GM21423 (cell line): ENCODE measurements at regions not wholly inside any gene's neighbourhood (a gene's known extent, or its start where the extent isn't known, plus 50 kb on each side); places are given as distances from the start of the nearest gene placed in this dataset.

Experiments
- ATAC-seq: cut with Tn5 transposase; IDR thresholded peaks from one replicate; pipeline ENCODE4 v1.9.1; 2021; ENCODE audit warnings: mild to moderate bottlenecking, moderate library complexity; ENCODE audit not compliant: unreplicated experiment

DNA sequence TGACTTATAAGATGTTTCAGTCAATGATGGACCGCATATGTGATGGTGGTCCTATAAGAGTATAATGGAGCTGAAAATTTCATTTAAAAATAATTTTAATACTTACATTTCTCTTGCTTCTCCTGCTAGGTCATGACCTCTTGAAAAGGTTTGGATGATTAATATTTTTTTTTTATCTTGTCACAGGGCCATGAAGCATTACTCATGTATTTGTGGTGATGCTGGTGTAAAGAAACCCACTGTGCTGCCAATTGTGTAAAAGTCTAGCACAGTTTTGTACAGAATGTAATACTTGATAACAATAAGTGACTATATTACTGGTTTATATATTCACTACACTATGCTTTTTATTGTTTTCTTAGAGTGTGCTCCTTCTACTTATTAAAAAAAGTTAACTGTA, 124.2 kb upstream of the CELF4 start:
- no peak for ATAC-seq

DNA sequence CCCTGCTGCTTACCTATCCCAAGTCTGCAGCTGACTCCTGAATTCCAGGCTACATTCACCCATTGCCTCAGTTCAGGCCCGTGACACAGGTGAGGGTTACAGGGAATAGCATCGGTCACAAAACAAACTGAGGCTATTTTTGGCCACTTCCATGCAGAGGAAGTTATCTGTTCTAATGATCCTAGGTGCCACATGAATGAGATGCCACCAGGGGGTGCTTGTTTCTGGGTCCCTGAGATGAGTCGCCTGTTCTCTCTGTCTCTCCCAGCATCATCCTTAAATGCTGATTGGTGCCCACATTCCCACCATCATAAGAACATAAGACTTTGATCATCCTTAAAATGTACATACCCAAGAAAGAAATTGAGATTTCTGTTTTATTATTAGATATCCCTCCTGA, 119.0 kb upstream of the CELF4 start:
- no peak for ATAC-seq

GRCh38 chr18:37684183-37684582, 118.6 kb upstream of the CELF4 start:
- no peak for ATAC-seq

DNA sequence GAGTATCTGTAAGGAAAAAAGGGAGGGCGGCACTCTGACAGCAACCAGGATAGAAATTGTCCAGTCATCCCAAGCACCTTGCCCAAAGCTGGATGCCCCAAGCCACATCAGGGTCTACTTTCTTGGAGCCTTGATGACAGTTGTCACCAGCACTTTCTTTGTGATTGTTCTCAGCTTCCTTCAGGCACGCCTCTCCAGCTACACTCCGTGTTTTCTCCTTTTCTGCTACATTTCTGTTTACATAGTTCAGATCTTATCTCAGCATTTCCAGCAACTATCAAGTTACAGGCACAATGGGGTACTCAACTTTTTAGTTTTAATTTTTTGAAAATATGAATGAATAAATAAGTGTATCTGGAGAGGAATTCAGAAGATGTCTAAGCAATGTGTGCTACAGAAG, 115.3 kb upstream of the CELF4 start:
- no peak for ATAC-seq

GRCh38 chr18:37676276-37676675, 110.7 kb upstream of the CELF4 start:
- no peak for ATAC-seq

DNA sequence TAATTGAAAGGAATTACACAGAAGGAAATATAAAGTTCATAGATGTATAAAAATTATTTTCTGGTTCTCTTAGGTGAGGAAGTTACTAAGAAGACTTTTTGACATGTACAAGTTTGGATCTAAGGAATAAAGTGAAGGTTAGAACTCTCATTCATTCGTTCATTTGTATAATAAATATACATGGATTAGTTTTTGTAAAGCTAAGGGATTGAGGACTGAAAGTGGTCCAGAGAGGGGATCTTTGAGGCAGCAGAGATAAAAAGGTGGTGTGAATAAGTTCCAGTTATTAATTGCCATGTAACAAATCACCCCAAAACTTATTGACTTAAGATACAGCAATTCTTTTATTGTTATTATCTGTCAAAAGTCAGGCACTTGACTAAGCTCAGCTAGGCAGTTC, 110.1 kb upstream of the CELF4 start:
- ATAC-seq: no peak

GRCh38 chr18:37674570-37674969, 109.0 kb upstream of the CELF4 start:
- no peak for ATAC-seq

DNA sequence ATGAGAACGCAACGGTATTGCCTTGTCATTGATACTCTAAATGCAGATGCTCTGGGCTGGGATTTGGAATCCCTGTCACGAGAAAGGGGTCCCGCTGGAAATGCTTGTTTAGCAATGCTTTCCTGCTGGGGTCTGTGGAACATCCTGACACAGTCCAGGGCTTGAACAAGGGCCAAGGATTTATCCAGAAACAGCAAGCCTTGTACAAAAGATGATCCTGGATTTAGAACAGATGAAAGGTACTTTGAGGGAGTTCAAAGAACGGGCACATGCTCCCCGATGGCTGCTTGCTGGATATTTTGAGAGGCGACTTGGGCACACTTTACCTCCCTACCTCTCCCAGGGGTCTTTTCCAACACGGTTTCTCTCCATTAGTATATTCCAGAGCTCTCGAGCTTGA, 108.1 kb upstream of the CELF4 start:
- ATAC-seq: no peak

- no peak for ATAC-seq
Measured at GRCh38 chr18:37672932-37673595, 107.5 kb upstream of the CELF4 start.

- ATAC-seq: no peak
Measured at GRCh38 chr18:37672001-37672400, 106.4 kb upstream of the CELF4 start.

GRCh38 chr18:37671530-37671929, 105.9 kb upstream of the CELF4 start:
- no peak for ATAC-seq

DNA sequence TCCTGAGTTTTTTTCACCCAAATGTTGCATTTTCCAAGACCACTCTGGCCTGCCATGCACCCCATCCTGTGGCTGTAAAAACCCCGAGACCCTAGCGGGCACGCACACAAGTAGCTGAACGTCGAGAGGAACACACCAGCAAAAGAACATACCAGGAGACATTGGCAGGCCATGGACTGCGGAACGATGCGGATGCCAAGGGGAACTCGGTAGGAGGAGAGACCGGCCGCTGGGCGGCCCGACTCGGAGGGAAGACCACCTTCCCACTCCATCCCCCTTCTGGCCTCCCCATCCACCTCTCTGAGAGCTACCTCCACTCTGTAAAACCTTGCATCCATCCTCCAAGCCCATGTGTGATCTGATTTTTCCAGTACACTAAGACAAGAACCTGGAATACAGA, 105.5 kb upstream of the CELF4 start:
- ATAC-seq: no peak

- ATAC-seq: no peak
Measured at GRCh38 chr18:37669991-37670534, 104.5 kb upstream of the CELF4 start.

GRCh38 chr18:37668971-37669747, 103.6 kb upstream of the CELF4 start:
- no peak for ATAC-seq

DNA sequence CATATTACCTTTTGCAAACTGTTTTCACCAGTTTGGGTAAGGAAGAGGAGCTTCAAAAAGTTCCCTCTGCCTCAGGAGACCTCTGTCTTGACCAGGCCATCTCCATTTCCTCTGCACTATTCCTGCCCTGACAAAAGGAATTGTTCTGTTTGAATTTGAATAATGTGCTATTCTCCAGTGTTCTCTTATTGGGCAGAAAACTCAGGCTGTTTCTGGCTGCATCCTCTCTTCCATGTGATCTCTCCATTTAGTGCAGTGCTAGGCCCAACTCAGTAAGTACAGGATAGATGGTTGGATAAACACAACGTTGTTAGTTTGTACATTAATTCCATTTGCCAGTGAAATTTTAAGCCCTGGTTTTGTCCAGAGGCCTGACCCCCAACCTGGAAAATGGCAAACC, 102.2 kb upstream of the CELF4 start:
- no peak for ATAC-seq

DNA sequence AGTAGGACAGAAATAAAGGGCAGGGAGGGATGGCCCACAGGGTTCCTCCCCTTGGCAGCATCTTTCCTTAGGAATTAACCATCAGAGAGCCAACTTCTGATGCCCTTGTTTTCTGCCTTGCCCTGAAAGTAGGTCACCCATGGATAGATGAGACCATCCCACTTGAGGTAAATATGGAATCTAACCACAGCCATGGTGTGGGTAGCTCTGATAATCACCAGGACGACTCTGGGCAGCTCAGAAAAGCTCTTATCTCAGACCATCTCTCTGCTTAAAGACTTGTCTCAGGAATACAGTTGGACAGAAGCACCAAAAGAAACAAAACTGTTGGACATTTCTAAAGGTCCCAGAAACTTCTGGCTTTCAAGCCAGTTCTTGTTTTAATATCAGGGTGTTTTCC, 101.4 kb upstream of the CELF4 start:
- ATAC-seq: no peak

DNA sequence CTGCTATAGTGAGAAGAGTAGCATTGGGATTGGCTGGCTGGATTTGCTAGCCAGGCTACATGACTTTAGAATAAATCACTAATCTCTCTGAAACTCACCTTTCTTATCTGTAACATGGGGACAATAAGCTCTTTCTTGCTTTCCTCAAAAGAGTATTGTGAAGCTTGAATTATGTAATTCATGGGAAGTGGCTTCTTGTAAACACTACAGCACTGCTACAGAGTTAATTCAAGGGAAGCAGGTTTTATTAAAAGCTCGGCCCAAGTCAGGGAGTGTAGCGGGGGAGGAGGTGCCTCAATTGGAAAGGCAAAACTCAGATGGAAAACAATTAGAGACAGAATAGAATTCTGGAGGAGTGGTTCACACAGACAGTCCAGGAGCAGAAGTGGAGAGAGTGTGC, 100.9 kb upstream of the CELF4 start:
- no peak for ATAC-seq

- no peak for ATAC-seq
Measured at GRCh38 chr18:37665346-37665745, 99.7 kb upstream of the CELF4 start.

DNA sequence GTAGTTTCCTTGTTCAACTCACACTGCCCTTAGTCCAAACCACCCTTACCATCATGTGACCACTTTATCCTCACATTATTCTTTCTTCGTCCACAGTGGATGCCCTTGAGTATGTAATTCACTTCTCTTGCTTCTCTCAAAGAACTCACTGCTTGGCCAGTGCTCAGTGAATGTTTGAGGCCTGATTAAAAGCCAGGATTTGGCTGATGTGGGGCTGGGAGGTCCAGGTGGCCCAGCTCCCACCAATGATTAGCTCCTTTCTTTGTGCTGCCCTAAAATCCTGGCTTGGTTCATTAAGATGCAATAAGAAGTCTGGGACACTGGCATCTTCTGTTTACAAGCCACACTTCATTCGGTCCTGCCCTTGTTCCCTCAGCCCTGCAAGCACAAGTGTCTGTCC, 97.8 kb upstream of the CELF4 start:
- ATAC-seq: no peak

DNA sequence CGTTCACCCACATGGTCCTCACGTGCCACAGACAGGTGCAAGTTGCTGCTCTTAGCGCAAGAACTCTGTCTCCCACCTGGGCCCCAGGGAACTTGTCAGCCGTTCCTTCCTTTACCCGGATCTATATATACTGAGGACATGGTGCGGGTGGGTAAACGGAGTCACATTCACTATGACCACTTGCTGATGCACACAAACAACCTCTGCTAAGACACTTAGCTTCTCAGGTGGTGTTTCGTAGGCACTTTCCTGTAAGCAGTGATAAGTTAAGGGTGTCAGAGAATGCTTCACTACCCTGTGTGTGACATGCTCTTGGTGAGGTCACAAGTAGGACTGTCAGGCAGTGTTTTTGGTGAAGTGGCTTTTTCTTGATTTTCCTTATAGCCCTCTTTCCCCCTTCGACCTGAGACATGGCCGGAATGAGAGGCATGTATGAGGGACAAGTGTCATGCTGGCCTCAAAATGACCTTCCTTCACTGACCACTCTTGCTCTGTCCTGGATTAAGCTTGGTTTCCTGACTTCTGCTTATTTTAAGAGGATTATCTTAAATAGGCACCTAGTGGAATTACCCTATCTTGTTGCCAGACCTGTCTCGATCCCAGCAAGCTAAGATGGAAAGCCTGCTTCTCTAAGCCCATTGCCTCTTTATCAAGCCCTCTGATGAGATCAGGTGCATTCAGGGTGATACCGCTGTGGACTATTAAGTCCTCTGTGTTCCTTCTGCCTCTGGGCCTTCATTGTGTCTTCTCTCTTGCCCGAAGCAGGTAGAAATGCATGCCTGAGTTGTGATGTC, 97.1 kb upstream of the CELF4 start:
- ATAC-seq: no peak

DNA sequence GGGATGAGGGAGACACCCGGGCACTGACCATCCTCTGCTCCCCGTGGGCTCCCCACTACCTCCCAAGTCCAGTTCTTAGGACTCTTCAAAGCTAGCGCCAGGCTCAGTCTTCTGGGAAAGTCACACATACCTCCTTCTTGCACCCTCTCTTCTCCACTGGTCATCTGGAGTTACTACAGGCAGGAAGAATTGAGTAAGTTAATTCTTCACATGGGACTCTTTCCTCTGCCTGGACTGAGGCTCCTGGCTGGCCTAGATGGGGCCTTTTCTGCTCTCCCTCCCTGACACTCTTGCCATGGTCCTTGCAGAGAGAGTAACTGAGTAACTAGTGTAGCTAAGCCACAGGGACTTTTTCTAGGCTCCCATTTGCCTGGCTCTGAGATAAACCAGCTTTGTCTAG, 96.5 kb upstream of the CELF4 start:
- no peak for ATAC-seq

GRCh38 chr18:37661478-37661877, 95.9 kb upstream of the CELF4 start:
- ATAC-seq: no peak
